ENCODE measurements at regions not wholly inside any gene's neighbourhood (a gene's known extent, or its start where the extent isn't known, plus 50 kb on each side); places are given as distances from the start of the nearest gene placed in this dataset.

GRCh38 chr10:33535866-33536265 lies 201.4 kb upstream of the NRP1 start:
- H3K4me1 ChIP-seq (ENCODE audit: control insufficient read depth, extremely low read depth, insufficient read depth, low read length): no peaks in the 10 kb centered on the region
- H3K36me3 ChIP-seq (ENCODE audit: control insufficient read depth in 2 of 2, extremely low read depth in 1 of 2, insufficient read depth in 2 of 2, low read length in 2 of 2): no peaks in the 10 kb centered on the region
- no peaks in the 10 kb centered on the region for H3K9me1 ChIP-seq (ENCODE audit: control insufficient read depth, extremely low read depth, insufficient read depth, low read length)
- no peak for TF ChIP-seq EZH2 (IDR thresholded peaks at IDR 0.05; ENCODE audit: low read length)
- TF ChIP-seq CTCF (optimal IDR thresholded peaks at IDR 0.05 in 1 of 3, IDR thresholded peaks at IDR 0.05 in 1 of 3, conservative IDR thresholded peaks at IDR 0.05 in 1 of 3; ENCODE audit: extremely low read depth in 1 of 3, insufficient read depth in 2 of 3, low read length in 3 of 3): no peak
- FAIRE-seq (no peak), DNase-seq (ENCODE audit: low read depth, low spot score) (no peak)
- no peak overlapping the region for H2AFZ ChIP-seq (ENCODE audit: control insufficient read depth, low read length)
- H3K79me2 ChIP-seq (ENCODE audit: control insufficient read depth, insufficient read depth, low read length): no peaks in the 10 kb centered on the region
- no peak overlapping the region for H3K27ac ChIP-seq (ENCODE audit: control insufficient read depth, insufficient read depth, low read length)
- H3K9ac ChIP-seq (ENCODE audit: control insufficient read depth, extremely low read depth, insufficient read depth, low read length): no peak overlapping the region
- H3K4me3 ChIP-seq (ENCODE audit: control insufficient read depth in 2 of 3, extremely low read depth in 1 of 3, insufficient read depth in 2 of 3, low read depth in 1 of 3, low read length in 3 of 3): no peak overlapping the region
- no peaks in the 10 kb centered on the region for H3K9me3 ChIP-seq (ENCODE audit: control insufficient read depth, low read depth, low read length)
- no peaks in the 10 kb centered on the region for H3K27me3 ChIP-seq (ENCODE audit: control insufficient read depth, extremely low read depth, insufficient read depth, low read length)
- dilution Hi-C loops (cut with MboI; ENCODE audit: extremely low pct_ligation_motif_present, low sequenced_read_pairs): no loop called here
- no peak overlapping the region for H3K4me2 ChIP-seq (ENCODE audit: control insufficient read depth, extremely low read depth, insufficient read depth, low read depth, low read length)
- H4K20me1 ChIP-seq (ENCODE audit: control insufficient read depth, extremely low read depth, insufficient read depth, low read length): no peaks in the 10 kb centered on the region

GRCh38 chr10:33534416-33534815 lies 199.9 kb upstream of the NRP1 start:
- H3K9me1 ChIP-seq (ENCODE audit: control insufficient read depth, extremely low read depth, insufficient read depth, low read length): no peaks in the 10 kb centered on the region
- DNase-seq (ENCODE audit: low read depth, low spot score) (no peak), FAIRE-seq (no peak)
- no peak overlapping the region for H3K27ac ChIP-seq (ENCODE audit: control insufficient read depth, insufficient read depth, low read length)
- H3K4me1 ChIP-seq (ENCODE audit: control insufficient read depth, extremely low read depth, insufficient read depth, low read length): no peaks in the 10 kb centered on the region
- no peaks in the 10 kb centered on the region for H4K20me1 ChIP-seq (ENCODE audit: control insufficient read depth, extremely low read depth, insufficient read depth, low read length)
- no peak overlapping the region for H2AFZ ChIP-seq (ENCODE audit: control insufficient read depth, low read length)
- TF ChIP-seq EZH2 (IDR thresholded peaks at IDR 0.05; ENCODE audit: low read length) (no peak), CTCF (optimal IDR thresholded peaks at IDR 0.05 in 1 of 3, IDR thresholded peaks at IDR 0.05 in 1 of 3, conservative IDR thresholded peaks at IDR 0.05 in 1 of 3; ENCODE audit: extremely low read depth in 1 of 3, insufficient read depth in 2 of 3, low read length in 3 of 3) (no peak)
- no peaks in the 10 kb centered on the region for H3K27me3 ChIP-seq (ENCODE audit: control insufficient read depth, extremely low read depth, insufficient read depth, low read length)
- no peak overlapping the region for H3K4me2 ChIP-seq (ENCODE audit: control insufficient read depth, extremely low read depth, insufficient read depth, low read depth, low read length)
- H3K79me2 ChIP-seq (ENCODE audit: control insufficient read depth, insufficient read depth, low read length): no peaks in the 10 kb centered on the region
- H3K4me3 ChIP-seq (ENCODE audit: control insufficient read depth in 2 of 3, extremely low read depth in 1 of 3, insufficient read depth in 2 of 3, low read depth in 1 of 3, low read length in 3 of 3): no peak overlapping the region
- H3K9ac ChIP-seq (ENCODE audit: control insufficient read depth, extremely low read depth, insufficient read depth, low read length): no peak overlapping the region
- no peaks in the 10 kb centered on the region for H3K36me3 ChIP-seq (ENCODE audit: control insufficient read depth in 2 of 2, extremely low read depth in 1 of 2, insufficient read depth in 2 of 2, low read length in 2 of 2)
- dilution Hi-C loops (cut with MboI; ENCODE audit: extremely low pct_ligation_motif_present, low sequenced_read_pairs): no loop called here
- H3K9me3 ChIP-seq (ENCODE audit: control insufficient read depth, low read depth, low read length): no peaks in the 10 kb centered on the region

Measured in keratinocyte (primary cell).